PFSK-1 (cell line): ENCODE measurements at regions not wholly inside any gene's neighbourhood (a gene's known extent, or its start where the extent isn't known, plus 50 kb on each side); places are given as distances from the start of the nearest gene placed in this dataset.

ENCODE experiments used
- POLR2AphosphoS5 ChIP-seq: IDR thresholded peaks from 2 replicates; pipeline ENCODE4 v1.6.1; 2012; ENCODE audit warnings: low read depth, mild to moderate bottlenecking, control low read depth, low read length, moderate library complexity
- TF ChIP-seq, protein P1 (sequence below), 2 experiments: IDR thresholded peaks; 2 replicates each; pipeline versions ENCODE4 v1.6.1 to v1.8.0; 2011 to 2012; ENCODE audit warnings: low read depth in 2 of 2, low read length in 2 of 2, control low read depth in 1 of 2, inconsistent platforms in 1 of 2, mild to moderate bottlenecking in 1 of 2, moderate library complexity in 1 of 2; ENCODE audit not compliant: insufficient read depth in 1 of 2

DNA sequence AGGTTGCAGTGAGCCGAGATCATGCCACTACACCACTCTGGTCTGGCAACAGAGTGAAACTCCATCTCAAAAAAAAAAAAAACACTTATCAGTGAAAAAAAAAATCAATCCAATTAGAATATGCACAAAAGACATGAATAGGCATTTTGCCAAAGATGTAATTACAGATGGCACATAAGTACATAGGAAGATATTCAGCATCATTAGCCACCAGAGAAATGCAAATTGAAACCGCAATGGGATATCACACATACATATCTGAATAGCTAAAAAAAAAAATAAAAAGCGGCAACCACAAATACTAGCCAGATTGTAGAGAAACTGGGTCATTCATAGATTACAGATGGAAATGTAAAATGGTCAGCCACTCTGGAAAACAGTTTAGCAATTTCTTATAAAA, 1310.8 kb downstream of the XPNPEP1 start:
- TF ChIP-seq, protein P1, sequence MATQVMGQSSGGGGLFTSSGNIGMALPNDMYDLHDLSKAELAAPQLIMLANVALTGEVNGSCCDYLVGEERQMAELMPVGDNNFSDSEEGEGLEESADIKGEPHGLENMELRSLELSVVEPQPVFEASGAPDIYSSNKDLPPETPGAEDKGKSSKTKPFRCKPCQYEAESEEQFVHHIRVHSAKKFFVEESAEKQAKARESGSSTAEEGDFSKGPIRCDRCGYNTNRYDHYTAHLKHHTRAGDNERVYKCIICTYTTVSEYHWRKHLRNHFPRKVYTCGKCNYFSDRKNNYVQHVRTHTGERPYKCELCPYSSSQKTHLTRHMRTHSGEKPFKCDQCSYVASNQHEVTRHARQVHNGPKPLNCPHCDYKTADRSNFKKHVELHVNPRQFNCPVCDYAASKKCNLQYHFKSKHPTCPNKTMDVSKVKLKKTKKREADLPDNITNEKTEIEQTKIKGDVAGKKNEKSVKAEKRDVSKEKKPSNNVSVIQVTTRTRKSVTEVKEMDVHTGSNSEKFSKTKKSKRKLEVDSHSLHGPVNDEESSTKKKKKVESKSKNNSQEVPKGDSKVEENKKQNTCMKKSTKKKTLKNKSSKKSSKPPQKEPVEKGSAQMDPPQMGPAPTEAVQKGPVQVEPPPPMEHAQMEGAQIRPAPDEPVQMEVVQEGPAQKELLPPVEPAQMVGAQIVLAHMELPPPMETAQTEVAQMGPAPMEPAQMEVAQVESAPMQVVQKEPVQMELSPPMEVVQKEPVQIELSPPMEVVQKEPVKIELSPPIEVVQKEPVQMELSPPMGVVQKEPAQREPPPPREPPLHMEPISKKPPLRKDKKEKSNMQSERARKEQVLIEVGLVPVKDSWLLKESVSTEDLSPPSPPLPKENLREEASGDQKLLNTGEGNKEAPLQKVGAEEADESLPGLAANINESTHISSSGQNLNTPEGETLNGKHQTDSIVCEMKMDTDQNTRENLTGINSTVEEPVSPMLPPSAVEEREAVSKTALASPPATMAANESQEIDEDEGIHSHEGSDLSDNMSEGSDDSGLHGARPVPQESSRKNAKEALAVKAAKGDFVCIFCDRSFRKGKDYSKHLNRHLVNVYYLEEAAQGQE (IDR thresholded peaks at IDR 0.05; ENCODE audit: insufficient read depth in 1 of 2, low read depth in 2 of 2, low read length in 2 of 2), result no peak
- no peak for TF ChIP-seq POLR2AphosphoS5
